Tibial nerve (tissue), 3 donors: ENCODE measurements at regions not wholly inside any gene's neighbourhood (a gene's known extent, or its start where the extent isn't known, plus 50 kb on each side); places are given as distances from the start of the nearest gene placed in this dataset.

Experiments
- CTCF ChIP-seq, 5 experiments: fragments of 200-600 bp in 3 of 5; fragments of 450-650 bp in 2 of 5; sonication (generic) in 3 of 5; IDR thresholded peaks; one replicate each; pipeline ENCODE4 v1.5.1; 2016 to 2019; ENCODE audit warnings: antibody characterized with exemption in 5 of 5, mild to moderate bottlenecking in 3 of 5, moderate library complexity in 2 of 5
- POLR2A ChIP-seq, 2 donors: fragments of 450-650 bp; IDR thresholded peaks; one replicate each; pipeline ENCODE4 v1.6.1; 2017; ENCODE audit warnings: antibody characterized with exemption in 2 of 2, mild to moderate bottlenecking in 2 of 2, moderate library complexity in 2 of 2

- TF ChIP-seq CTCF (IDR thresholded peaks at IDR 0.05) (no peak), POLR2A (IDR thresholded peaks at IDR 0.05) (no peak)
Measured at GRCh38 chr13:38024431-38024830, 154.9 kb upstream of the TRPC4 start.
